AG04449 (cell line): ENCODE measurements at regions not wholly inside any gene's neighbourhood (a gene's known extent, or its start where the extent isn't known, plus 50 kb on each side); places are given as distances from the start of the nearest gene placed in this dataset.
"Not testable (repeated sequence)": the region's sequence is repeated elsewhere in the genome, so short reads cannot be mapped to it uniquely, and the experiment has no call there.

Experiments
- CTCF ChIA-PET: fragments of 350-600 bp; formaldehyde crosslinking; extraction: SDS; loops from one replicate; lab custom pipeline; 2021; ENCODE audit warnings: antibody characterized with exemption; lab: Yijun Ruan, JAX
- POLR2A ChIA-PET: fragments of 400-600, 350-600 bp; formaldehyde crosslinking; extraction: SDS; loops from one replicate; lab custom pipeline; 2020; ENCODE audit warnings: antibody characterized with exemption, inconsistent platforms; lab: Yijun Ruan, JAX
- DNase-seq: peaks from one replicate; pipeline ENCODE4 v3.0.0-alpha.2; 2010; ENCODE audit warnings: low read depth, low spot score
- H3K4me3 ChIP-seq: 2 replicates; pipeline ENCODE4 v1.5.1; 2011; ENCODE audit warnings: low read depth, mild to moderate bottlenecking, control low read depth, low read length
- TF ChIP-seq, protein P1 (sequence below): IDR thresholded peaks from one replicate; pipeline ENCODE4 v1.5.1; 2011; ENCODE audit warnings: mild to moderate bottlenecking, moderate library complexity, low read length, control low read depth, inconsistent platforms; ENCODE audit not compliant: insufficient read depth; ENCODE audit errors: missing control alignments

- POLR2A ChIA-PET = no interaction called here
- DNase-seq = no peak
- no peak overlapping the region for H3K4me3 ChIP-seq
- CTCF ChIA-PET = no interaction called here
- TF ChIP-seq, protein P1, sequence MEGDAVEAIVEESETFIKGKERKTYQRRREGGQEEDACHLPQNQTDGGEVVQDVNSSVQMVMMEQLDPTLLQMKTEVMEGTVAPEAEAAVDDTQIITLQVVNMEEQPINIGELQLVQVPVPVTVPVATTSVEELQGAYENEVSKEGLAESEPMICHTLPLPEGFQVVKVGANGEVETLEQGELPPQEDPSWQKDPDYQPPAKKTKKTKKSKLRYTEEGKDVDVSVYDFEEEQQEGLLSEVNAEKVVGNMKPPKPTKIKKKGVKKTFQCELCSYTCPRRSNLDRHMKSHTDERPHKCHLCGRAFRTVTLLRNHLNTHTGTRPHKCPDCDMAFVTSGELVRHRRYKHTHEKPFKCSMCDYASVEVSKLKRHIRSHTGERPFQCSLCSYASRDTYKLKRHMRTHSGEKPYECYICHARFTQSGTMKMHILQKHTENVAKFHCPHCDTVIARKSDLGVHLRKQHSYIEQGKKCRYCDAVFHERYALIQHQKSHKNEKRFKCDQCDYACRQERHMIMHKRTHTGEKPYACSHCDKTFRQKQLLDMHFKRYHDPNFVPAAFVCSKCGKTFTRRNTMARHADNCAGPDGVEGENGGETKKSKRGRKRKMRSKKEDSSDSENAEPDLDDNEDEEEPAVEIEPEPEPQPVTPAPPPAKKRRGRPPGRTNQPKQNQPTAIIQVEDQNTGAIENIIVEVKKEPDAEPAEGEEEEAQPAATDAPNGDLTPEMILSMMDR = no peak
These were observed 574.3 kb downstream of the PRR16 start for GRCh38 chr5:121038438-121038837.

GRCh38 chr5:121049971-121050370 is 585.9 kb downstream of the PRR16 start:
- no peak overlapping the region for H3K4me3 ChIP-seq
- no peak for DNase-seq
- ChIA-PET CTCF (no interaction called here), POLR2A (no interaction called here)
- TF ChIP-seq, protein P1 = no peak

GRCh38 chr5:121053055-121053985 is 589.2 kb downstream of the PRR16 start:
- ChIA-PET POLR2A (no interaction called here), CTCF (no interaction called here)
- TF ChIP-seq, protein P1 = no peak
- no peak for DNase-seq
- no peak overlapping the region for H3K4me3 ChIP-seq

DNA sequence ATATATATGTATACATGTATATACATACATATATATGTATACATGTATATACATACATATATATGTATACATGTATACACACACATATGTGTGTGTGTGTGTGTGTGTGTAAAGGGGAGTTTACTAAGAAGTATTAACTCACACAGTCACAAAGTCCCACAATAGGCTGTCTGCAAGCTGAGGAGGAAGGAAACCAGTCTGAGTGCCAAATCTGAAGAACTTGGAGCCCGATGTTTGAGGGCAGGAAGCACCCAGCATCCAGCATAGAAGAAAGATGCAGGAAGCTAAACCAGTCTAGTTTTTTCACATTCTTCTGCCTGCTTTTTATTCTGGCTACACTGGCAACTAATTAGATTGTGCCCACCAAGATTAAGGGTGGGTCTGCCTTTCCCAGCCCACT is 591.5 kb downstream of the PRR16 start:
- H3K4me3 ChIP-seq = no peak overlapping the region
- ChIA-PET CTCF (no interaction called here), POLR2A (no interaction called here)
- no peak for DNase-seq
- TF ChIP-seq, protein P1 = no peak

DNA sequence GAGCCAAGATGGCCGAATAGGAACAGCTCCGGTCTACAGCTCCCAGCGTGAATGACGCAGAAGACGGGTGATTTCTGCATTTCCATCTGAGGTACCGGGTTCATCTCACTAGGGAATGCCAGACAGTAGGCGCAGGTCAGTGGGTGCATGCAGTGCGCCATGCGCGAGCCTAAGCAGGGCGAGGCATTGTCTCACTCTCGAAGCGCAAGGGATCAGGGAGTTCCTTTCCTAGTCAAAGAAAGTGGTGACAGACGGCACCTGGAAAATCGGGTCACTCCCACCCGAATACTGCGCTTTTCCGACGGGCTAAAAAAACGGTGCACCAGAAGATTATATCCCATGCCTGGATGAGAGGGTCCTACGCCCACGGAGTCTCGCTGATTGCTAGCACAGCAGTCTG is 600.1 kb downstream of the PRR16 start:
- POLR2A ChIA-PET = not testable (repeated sequence)

DNA sequence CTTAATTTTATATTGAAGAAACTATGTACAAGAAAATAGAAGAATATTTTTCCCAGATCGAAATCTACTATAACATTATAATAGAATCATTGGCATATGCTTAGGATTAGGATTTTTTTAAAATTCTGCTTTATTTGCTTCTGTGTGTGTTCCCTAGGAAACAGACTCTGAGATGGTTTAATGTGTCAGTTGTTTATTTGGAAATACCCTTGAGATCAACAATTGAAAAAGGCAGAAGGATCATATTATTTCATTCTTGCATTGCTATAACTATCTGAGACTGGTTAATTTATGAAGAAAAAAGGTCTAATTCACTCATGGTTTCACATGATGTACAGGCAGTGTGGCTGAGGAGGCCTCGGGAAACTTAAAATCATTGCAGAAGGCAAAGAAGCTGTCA is 622.6 kb downstream of the PRR16 start:
- DNase-seq = no peak
- ChIA-PET CTCF (no interaction called here), POLR2A (no interaction called here)
- TF ChIP-seq, protein P1 = no peak
- no peak overlapping the region for H3K4me3 ChIP-seq

More for the DNA sequence above, 600.1 kb downstream of the PRR16 start:
- CTCF ChIA-PET, DNase-seq, H3K4me3 ChIP-seq: not testable (repeated sequence)
